Tibial nerve (tissue), 4 donors: ENCODE measurements at regions not wholly inside any gene's neighbourhood (a gene's known extent, or its start where the extent isn't known, plus 50 kb on each side); places are given as distances from the start of the nearest gene placed in this dataset.

ENCODE experiments used
- EP300 ChIP-seq, 2 donors: sonication (generic); formaldehyde crosslinking; IDR thresholded peaks; one replicate each; pipeline ENCODE4 v1.6.1; 2017; ENCODE audit warnings: antibody characterized with exemption in 2 of 2, mild to moderate bottlenecking in 1 of 2
- POLR2A ChIP-seq, 2 donors: fragments of 450-650 bp; IDR thresholded peaks; one replicate each; pipeline ENCODE4 v1.6.1; 2017; ENCODE audit warnings: antibody characterized with exemption in 2 of 2, mild to moderate bottlenecking in 2 of 2, moderate library complexity in 2 of 2
- TF ChIP-seq, protein P1 (sequence below), 5 experiments: fragments of 200-600 bp in 3 of 5; fragments of 450-650 bp in 2 of 5; sonication (generic) in 3 of 5; IDR thresholded peaks; one replicate each; pipeline ENCODE4 v1.5.1; 2016 to 2019; ENCODE audit warnings: antibody characterized with exemption in 5 of 5, mild to moderate bottlenecking in 3 of 5, moderate library complexity in 2 of 5

DNA sequence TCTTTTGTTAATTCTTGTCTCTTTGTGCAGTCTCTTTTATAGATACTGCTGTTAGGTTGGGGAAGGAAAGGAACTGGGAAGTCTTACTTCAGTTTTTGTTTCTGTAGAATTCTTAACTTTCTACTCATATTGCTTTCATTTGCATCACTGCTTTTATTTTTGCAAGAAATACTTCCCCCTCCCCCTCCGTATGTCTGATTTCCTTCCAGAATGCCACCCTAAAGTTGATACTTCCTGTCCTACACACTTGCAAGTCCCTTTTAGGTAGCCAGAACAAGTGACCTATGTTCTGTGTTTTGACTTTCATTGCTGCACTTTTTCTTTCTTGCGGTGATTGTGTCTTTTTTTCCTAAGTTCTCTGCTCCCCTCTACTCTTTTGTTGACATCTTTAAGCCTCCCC, 477.4 kb downstream of the RSL24D1 start:
- TF ChIP-seq, protein P1, sequence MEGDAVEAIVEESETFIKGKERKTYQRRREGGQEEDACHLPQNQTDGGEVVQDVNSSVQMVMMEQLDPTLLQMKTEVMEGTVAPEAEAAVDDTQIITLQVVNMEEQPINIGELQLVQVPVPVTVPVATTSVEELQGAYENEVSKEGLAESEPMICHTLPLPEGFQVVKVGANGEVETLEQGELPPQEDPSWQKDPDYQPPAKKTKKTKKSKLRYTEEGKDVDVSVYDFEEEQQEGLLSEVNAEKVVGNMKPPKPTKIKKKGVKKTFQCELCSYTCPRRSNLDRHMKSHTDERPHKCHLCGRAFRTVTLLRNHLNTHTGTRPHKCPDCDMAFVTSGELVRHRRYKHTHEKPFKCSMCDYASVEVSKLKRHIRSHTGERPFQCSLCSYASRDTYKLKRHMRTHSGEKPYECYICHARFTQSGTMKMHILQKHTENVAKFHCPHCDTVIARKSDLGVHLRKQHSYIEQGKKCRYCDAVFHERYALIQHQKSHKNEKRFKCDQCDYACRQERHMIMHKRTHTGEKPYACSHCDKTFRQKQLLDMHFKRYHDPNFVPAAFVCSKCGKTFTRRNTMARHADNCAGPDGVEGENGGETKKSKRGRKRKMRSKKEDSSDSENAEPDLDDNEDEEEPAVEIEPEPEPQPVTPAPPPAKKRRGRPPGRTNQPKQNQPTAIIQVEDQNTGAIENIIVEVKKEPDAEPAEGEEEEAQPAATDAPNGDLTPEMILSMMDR (IDR thresholded peaks at IDR 0.05), result no peak
- TF ChIP-seq EP300 (IDR thresholded peaks at IDR 0.05) (no peak), POLR2A (IDR thresholded peaks at IDR 0.05) (no peak)
